ENCODE measurements at regions not wholly inside any gene's neighbourhood (a gene's known extent, or its start where the extent isn't known, plus 50 kb on each side); places are given as distances from the start of the nearest gene placed in this dataset.
"Not testable (repeated sequence)": the region's sequence is repeated elsewhere in the genome, so short reads cannot be mapped to it uniquely, and the experiment has no call there.

DNA sequence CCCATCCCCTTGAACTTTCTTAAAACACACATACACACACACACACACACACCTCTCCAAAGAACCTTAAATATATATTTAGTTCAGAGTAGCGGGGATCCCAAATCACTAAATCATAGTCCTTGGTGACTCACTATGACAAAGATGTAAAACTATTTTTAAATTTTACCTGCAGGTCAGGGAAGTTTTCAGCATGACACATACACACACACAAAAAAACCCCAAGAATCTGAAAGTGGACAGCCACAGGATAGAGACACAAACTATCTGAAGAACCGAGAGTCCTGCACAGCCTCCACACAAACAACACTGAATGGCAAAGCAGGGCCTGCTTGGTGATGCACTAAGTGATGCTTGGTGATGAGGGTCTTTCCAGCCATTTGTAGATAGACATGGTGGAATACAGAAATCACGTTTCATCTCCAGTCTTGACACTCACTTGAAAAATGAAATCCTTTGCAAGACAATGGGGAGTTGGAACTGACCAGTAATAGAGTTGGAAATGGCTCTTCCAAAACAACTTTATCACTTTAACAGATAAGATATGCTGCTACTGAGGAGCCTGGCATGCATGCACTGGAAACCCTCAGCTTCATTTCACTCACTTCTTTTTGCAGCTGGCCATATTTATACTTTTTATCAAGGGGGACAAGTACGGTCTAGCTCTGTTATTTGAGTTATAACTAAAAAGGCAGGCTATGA, 307.3 kb downstream of the RAPGEF2 start:
- no peak for DNase-seq (ENCODE audit: low spot score)

DNA sequence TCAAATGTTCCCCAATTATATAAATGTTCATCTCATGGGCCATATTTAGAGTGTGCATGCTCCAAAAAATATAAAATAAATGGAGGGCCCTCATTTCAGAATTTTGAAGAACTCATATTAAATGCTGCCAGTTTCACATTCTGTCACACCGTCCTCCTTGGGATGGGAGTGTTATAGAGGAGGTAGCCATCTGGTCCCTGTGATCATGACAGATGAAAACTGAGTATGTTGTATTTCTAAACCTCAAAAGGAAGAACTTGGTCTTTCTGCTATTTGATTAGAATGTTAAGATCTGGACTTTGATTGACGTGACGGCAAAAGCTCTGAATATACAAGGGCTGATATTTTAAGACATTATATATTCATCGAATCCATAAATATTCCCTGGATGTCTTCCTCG, 308.0 kb downstream of the RAPGEF2 start:
- no peak for DNase-seq (ENCODE audit: low spot score)

DNA sequence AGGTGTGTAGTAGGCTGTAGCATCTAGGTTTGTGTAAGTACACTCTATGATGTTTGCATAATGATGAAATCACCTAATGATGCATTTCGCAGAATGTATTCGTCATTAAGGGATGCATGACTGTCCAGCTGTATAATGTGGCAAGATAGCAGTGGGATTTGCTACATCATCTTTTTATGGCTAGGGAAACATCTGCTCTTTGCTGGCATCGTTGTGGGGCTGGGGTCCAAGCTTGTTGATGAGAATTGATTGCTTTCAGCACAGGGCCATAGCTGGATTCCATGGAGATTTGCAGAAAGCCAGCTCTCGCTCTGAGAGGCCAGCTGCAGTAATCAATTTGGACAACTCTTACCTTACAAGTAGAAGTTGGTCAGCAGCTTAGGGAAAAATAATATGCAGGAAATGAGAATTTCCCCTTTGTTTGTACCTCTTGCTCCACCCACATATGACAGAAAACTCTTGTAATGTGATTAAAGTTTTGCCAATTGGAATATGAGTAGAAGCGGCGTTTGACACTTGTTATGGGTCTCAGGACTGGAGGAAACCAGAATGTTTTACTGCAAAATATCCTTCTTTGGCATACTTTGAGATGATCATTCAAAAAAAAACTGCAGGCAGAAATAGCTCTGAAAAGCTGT, 310.5 kb downstream of the RAPGEF2 start:
- no peak for DNase-seq (ENCODE audit: low spot score)

DNA sequence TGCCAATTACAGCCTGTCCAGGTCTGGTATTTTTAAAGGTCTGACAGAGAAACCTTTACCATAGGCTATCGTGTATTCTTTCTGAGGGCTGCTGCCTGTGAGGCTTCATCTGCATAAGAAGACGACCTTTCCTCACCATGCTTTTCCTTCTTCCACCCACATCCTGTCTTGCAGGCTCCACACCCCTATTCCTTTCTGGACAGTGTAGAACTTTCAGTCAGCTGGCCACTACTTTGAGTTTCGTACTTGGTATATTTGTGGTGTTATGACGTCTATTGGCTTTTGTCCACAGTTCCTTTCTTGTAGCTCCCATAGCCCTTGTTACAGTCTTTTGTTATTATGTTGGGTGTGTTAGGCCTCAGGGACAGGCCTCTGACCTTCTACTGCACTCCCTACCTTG, 311.4 kb downstream of the RAPGEF2 start:
- no peak for DNase-seq (ENCODE audit: low spot score)

DNA sequence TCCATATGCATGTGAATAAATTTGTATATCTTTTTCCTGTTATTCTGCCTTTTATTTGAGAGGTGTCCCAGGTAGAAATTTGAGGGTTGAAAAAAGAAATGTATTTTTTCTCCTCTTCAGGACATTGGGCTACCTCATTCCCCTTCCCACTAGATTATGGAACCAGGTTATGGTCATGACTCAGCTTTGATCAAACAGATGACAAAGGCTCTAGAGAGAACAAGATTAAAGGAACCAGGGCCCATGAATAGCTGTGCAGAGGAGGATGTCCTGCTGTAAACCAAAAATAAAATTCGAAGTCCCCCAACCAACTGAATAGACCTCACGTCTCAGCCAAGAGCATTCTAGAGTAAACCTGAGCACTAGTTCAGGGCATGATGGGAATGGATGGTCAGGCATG, 313.2 kb downstream of the RAPGEF2 start:
- no peak for DNase-seq (ENCODE audit: low spot score)

DNA sequence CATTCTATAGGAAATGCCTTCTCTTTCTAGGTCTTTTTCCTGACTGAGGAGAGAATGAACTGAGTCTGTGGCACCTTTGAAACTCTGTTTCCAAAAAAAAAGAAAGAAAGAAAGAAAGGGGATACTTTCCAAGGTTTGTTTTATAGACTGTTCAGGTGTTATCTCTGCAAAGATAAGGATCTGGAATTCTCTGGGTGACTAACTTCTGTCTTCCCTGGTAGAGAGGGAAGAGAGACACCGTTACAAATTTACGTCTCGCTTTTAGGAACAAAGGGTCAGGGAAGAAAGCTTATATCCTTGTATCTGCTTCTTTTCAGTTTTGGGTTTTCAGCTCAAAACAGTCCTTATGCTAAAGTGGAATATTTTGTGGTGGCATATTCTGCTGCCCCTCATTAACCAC, 314.1 kb downstream of the RAPGEF2 start:
- no peak for DNase-seq (ENCODE audit: low spot score)

GRCh38 chr4:159420162-159421057, 317.5 kb downstream of the RAPGEF2 start:
- no peak for DNase-seq (ENCODE audit: low spot score)

DNA sequence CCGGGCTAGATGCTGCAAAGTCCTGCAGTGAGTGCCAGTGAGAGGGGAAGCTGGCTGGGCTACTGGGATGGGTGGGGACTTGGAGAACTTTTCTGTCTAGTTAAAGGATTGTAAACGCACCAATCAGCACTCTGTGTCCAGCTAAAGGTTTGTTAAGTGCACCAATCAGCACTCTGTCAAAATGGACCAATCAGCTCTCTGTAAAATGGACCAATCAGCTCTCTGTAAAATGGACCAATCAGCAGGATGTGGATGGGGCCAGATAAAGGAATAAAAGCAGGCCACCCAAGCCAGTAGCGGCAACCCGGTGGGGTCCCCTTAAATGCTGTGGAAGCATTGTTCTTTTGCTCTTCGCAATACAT, 318.2 kb downstream of the RAPGEF2 start:
- DNase-seq (ENCODE audit: low spot score): not testable (repeated sequence)

GRCh38 chr4:159422019-159422418, 319.1 kb downstream of the RAPGEF2 start:
- DNase-seq (ENCODE audit: low spot score): no peak

DNA sequence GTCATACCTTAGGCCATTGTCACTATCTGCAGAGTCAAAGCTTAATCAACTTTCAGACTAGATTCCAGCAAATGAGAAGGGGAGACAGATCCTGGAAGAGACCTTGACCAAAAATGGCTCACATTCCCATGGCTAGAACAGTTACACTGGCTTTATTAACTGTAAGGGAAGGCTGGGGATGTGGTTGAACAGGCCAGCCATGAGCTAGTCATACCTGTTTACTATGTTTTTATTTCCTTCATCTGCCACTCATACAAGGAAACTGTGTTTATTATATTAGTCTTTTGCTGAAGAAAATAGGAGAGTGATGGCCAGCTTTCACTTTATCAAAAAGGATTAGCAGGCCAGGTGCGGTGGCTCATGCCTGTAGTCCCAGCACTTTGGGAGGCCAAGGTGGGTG, 319.7 kb downstream of the RAPGEF2 start:
- DNase-seq (ENCODE audit: low spot score): no peak

- DNase-seq (ENCODE audit: low spot score): no peak
Observed at GRCh38 chr4:159425737-159426305, 322.9 kb downstream of the RAPGEF2 start.

DNA sequence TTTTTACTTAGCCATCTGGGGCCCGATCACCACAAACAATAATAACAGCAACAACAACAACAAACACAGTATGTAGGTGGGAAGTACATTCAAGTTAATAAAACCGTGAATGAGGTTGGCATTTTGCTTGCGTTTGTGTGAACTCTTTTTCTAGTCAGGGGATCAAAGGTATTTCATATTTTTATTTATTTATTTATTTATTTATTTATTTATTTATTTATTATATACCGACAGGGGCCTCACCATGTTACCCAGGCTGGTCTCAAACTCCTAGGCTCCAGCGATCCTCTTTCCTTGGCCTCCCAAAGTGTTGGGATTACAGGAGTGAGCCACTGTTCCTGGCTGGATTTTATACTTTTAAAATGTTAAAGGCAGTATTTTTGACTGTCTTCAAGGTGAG, 325.4 kb downstream of the RAPGEF2 start:
- no peak for DNase-seq (ENCODE audit: low spot score)

DNA sequence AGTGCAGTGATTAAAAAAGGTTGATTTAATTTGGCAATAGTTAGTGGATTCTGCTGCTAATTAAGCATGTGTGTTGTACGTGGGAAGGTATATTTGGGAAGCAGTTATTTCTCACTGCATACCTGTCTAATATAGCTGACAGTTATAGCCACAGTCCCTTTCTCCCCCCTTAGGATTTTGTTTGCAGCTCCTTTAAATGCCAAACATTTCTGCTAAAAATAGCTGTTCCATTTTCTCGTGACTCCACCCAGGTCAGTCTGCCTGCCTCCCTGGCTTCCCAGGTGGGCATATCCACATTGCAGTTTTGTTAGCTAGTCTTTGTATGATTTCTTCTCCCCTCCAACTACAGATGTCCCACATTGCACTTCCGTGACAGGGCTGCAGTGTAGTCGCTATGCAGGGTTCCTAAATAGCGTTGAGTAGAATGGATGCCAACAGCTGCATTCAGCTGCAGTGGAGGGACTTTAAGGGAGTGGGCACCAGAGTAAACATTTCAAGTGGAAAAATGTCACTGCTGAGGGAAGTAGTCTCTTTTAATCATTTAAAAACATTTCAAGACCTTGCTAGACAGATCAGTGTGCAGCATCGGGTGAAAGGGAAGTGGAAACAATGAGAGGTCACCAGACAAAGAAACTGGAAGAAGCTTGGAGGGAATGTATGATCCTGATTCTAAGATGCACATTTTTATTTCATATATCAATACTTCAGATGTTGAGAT, 326.3 kb downstream of the RAPGEF2 start:
- DNase-seq (ENCODE audit: low spot score): no peak

DNA sequence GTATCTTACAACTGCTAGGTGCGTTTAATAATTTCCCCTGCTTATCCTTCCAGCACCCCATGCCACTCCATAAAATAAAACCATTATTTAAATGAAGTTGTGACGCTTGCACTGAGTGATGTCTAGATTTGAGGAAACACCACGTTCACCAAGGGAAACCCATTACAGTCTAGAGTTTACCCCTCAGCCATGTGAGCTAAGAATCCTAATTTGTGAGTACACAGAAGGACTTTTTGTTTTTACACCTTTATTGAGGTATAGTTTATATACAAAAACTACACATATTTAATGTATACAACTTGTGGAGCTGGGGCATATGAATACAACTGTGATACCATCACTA, 326.8 kb downstream of the RAPGEF2 start:
- DNase-seq (ENCODE audit: low spot score): no peak

DNA sequence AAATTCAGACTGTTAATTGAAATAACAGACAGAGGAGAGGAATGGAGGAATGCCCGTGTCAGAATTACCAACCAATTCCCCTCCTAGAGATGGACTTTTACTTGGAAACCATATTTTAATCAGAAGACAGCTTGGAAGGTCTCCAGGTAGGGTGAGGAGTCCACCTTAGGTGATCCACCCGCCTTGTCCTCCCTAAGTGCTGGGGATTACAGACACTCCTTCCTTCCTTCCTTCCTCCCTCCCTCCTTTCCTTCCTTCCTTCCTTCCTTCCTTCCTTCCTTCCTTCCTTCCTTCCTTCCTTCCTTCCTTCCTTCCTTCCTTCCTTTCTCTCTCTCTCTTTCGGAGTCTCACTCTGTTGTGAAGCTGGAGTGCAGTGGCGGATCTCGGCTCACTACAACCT, 328.0 kb downstream of the RAPGEF2 start:
- no peak for DNase-seq (ENCODE audit: low spot score)

- no peak for DNase-seq (ENCODE audit: low spot score)
Observed at GRCh38 chr4:159432436-159432835, 329.6 kb downstream of the RAPGEF2 start.

DNA sequence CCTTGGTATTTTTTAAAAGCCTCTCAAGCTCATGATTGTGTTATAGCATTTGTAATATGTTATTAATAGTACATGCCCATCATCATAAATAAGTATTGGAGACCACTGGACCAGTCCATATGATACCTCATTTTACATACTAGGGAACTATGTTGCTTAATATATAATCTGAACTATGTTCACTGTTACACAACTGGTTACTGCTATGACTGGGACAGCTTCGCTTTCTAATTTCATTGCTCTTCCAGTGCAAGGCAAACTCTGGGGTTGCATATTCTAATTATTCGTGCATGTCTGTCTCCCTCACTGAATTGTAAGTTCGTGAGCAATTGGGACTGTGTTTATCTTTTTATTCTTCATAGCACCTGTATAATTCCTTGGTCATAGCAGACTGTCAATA, 330.5 kb downstream of the RAPGEF2 start:
- DNase-seq (ENCODE audit: low spot score): no peak

- no peak for DNase-seq (ENCODE audit: low spot score)
Observed at GRCh38 chr4:159434114-159434870, 331.4 kb downstream of the RAPGEF2 start.

DNA sequence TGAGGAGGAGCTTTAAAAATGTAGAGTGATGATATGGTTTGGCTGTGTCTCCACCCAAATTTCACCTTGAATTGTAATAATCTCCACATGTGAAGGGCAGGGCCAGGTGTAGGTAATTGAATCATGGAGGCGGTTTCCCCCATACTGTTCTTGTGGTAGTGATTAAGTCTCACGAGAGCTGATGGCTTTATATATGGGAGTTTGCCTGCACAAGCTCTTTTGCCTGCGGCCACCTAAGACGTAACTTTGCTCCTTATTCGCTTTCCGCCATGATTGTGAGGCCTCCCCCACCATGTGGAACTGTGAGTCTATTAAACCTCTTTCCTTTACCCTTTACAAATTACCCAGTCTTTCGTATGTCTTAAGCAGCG, 332.0 kb downstream of the RAPGEF2 start:
- DNase-seq (ENCODE audit: low spot score): no peak

DNA sequence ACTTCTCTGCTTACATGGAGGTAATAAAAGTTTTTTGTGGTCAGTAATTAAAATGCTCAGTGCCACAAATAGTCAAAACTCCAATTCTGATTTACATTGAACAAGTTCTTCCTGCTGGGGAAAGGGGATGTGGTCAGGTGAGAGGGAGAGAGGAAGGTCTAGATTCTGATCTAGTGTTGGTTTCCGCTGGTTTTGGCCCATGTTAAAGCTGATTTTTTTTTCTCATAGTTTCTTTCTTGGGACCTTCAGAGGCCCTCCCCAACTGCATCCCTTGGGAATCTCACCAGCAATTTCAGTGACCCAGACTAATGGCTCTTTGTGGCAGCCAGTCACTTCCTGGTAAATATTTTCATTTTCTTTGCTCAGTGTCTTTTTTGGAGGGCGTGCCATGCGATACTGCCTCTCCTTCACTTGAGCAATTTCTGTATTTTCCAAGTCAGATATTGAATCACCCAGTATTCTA, 332.7 kb downstream of the RAPGEF2 start:
- DNase-seq (ENCODE audit: low spot score): no peak

GRCh38 chr4:159443975-159444374, 341.1 kb downstream of the RAPGEF2 start:
- DNase-seq (ENCODE audit: low spot score): no peak
